GM23338 (cell line): ENCODE measurements at regions not wholly inside any gene's neighbourhood (a gene's known extent, or its start where the extent isn't known, plus 50 kb on each side); places are given as distances from the start of the nearest gene placed in this dataset.

Experiments
- EZH2 ChIP-seq: fragments of 200-600 bp; sonication (generic); IDR thresholded peaks from one replicate; pipeline ENCODE4 v1.8.0; 2017; ENCODE audit warnings: antibody characterized with exemption, mild to moderate bottlenecking, low read depth; ENCODE audit not compliant: unreplicated experiment
- EZH2phosphoT487 ChIP-seq: fragments of 200-600 bp; sonication (generic); IDR thresholded peaks from one replicate; pipeline ENCODE4 v1.8.1; 2018; ENCODE audit warnings: antibody characterized with exemption; ENCODE audit not compliant: unreplicated experiment
- JUNB ChIP-seq: IDR thresholded peaks from one replicate; pipeline ENCODE4 v1.6.1; 2016; ENCODE audit warnings: antibody characterized with exemption; ENCODE audit not compliant: unreplicated experiment
- NANOG ChIP-seq: IDR thresholded peaks from 2 replicates; pipeline ENCODE4 v1.6.1; 2016; ENCODE audit warnings: antibody characterized with exemption, borderline replicate concordance
- ZNF331 ChIP-seq: fragments of 250-450 bp; sonication (Bioruptor Pico); IDR thresholded peaks from 2 replicates; pipeline ENCODE4 v1.5.0; 2020; ENCODE audit warnings: low read depth, mild to moderate bottlenecking, moderate library complexity
- TF ChIP-seq, protein P1 (sequence below): fragments of 250-450 bp; sonication (Bioruptor Pico); IDR thresholded peaks from 2 replicates; pipeline ENCODE4 v1.5.0; 2020; ENCODE audit warnings: mild to moderate bottlenecking, moderate library complexity
- TF ChIP-seq, protein P2 (sequence below): IDR thresholded peaks from one replicate; pipeline ENCODE4 v1.6.1; 2018; ENCODE audit warnings: antibody characterized with exemption; ENCODE audit not compliant: unreplicated experiment
- TF ChIP-seq, protein P3 (sequence below), 2 experiments: fragments of 200-600 bp in 1 of 2; sonication (generic) in 1 of 2; conservative IDR thresholded peaks; 2 replicates each; pipeline versions ENCODE4 v1.5.1 to v1.6.1; 2016 to 2017; ENCODE audit warnings: antibody characterized with exemption in 2 of 2, low read depth in 2 of 2, mild to moderate bottlenecking in 2 of 2, moderate library complexity in 1 of 2

DNA sequence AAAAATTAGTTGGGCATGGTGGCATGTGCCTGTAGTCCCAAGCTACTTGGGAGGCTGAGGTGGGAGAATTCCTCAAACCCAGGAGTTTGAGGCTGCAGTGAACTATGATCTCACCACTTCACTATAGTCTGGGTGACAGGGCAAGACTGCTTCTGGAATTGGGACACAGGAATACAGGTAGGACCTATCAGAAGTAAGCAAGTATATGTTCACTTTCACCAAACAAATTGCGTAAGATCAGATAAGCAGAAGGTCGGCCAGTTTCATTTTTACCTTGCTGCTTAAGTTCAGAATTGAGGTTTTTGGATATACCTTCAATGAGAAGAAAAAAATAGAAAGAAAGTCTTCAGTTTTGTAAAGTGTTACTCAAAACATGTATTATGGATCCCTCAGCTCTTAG is 171.7 kb downstream of the MAT2B start (continued):
- TF ChIP-seq, protein P1, sequence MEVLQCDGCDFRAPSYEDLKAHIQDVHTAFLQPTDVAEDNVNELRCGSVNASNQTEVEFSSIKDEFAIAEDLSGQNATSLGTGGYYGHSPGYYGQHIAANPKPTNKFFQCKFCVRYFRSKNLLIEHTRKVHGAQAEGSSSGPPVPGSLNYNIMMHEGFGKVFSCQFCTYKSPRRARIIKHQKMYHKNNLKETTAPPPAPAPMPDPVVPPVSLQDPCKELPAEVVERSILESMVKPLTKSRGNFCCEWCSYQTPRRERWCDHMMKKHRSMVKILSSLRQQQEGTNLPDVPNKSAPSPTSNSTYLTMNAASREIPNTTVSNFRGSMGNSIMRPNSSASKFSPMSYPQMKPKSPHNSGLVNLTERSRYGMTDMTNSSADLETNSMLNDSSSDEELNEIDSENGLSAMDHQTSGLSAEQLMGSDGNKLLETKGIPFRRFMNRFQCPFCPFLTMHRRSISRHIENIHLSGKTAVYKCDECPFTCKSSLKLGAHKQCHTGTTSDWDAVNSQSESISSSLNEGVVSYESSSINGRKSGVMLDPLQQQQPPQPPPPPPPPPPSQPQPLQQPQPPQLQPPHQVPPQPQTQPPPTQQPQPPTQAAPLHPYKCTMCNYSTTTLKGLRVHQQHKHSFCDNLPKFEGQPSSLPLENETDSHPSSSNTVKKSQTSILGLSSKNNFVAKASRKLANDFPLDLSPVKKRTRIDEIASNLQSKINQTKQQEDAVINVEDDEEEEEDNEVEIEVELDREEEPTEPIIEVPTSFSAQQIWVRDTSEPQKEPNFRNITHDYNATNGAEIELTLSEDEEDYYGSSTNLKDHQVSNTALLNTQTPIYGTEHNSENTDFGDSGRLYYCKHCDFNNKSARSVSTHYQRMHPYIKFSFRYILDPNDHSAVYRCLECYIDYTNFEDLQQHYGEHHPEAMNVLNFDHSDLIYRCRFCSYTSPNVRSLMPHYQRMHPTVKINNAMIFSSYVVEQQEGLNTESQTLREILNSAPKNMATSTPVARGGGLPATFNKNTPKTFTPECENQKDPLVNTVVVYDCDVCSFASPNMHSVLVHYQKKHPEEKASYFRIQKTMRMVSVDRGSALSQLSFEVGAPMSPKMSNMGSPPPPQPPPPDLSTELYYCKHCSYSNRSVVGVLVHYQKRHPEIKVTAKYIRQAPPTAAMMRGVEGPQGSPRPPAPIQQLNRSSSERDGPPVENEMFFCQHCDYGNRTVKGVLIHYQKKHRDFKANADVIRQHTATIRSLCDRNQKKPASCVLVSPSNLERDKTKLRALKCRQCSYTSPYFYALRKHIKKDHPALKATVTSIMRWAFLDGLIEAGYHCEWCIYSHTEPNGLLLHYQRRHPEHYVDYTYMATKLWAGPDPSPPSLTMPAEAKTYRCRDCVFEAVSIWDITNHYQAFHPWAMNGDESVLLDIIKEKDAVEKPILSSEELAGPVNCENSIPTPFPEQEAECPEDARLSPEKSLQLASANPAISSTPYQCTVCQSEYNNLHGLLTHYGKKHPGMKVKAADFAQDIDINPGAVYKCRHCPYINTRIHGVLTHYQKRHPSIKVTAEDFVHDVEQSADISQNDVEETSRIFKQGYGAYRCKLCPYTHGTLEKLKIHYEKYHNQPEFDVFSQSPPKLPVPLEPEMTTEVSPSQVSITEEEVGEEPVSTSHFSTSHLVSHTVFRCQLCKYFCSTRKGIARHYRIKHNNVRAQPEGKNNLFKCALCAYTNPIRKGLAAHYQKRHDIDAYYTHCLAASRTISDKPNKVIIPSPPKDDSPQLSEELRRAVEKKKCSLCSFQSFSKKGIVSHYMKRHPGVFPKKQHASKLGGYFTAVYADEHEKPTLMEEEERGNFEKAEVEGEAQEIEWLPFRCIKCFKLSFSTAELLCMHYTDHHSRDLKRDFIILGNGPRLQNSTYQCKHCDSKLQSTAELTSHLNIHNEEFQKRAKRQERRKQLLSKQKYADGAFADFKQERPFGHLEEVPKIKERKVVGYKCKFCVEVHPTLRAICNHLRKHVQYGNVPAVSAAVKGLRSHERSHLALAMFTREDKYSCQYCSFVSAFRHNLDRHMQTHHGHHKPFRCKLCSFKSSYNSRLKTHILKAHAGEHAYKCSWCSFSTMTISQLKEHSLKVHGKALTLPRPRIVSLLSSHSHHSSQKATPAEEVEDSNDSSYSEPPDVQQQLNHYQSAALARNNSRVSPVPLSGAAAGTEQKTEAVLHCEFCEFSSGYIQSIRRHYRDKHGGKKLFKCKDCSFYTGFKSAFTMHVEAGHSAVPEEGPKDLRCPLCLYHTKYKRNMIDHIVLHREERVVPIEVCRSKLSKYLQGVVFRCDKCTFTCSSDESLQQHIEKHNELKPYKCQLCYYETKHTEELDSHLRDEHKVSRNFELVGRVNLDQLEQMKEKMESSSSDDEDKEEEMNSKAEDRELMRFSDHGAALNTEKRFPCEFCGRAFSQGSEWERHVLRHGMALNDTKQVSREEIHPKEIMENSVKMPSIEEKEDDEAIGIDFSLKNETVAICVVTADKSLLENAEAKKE (CRISPR knock-in tag) = no peak
- TF ChIP-seq NANOG = no peak
- TF ChIP-seq EZH2phosphoT487 = no peak
- no peak for TF ChIP-seq EZH2
- no peak for TF ChIP-seq ZNF331
- TF ChIP-seq, protein P2, sequence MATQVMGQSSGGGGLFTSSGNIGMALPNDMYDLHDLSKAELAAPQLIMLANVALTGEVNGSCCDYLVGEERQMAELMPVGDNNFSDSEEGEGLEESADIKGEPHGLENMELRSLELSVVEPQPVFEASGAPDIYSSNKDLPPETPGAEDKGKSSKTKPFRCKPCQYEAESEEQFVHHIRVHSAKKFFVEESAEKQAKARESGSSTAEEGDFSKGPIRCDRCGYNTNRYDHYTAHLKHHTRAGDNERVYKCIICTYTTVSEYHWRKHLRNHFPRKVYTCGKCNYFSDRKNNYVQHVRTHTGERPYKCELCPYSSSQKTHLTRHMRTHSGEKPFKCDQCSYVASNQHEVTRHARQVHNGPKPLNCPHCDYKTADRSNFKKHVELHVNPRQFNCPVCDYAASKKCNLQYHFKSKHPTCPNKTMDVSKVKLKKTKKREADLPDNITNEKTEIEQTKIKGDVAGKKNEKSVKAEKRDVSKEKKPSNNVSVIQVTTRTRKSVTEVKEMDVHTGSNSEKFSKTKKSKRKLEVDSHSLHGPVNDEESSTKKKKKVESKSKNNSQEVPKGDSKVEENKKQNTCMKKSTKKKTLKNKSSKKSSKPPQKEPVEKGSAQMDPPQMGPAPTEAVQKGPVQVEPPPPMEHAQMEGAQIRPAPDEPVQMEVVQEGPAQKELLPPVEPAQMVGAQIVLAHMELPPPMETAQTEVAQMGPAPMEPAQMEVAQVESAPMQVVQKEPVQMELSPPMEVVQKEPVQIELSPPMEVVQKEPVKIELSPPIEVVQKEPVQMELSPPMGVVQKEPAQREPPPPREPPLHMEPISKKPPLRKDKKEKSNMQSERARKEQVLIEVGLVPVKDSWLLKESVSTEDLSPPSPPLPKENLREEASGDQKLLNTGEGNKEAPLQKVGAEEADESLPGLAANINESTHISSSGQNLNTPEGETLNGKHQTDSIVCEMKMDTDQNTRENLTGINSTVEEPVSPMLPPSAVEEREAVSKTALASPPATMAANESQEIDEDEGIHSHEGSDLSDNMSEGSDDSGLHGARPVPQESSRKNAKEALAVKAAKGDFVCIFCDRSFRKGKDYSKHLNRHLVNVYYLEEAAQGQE = no peak
- TF ChIP-seq JUNB = no peak
- TF ChIP-seq, protein P3, sequence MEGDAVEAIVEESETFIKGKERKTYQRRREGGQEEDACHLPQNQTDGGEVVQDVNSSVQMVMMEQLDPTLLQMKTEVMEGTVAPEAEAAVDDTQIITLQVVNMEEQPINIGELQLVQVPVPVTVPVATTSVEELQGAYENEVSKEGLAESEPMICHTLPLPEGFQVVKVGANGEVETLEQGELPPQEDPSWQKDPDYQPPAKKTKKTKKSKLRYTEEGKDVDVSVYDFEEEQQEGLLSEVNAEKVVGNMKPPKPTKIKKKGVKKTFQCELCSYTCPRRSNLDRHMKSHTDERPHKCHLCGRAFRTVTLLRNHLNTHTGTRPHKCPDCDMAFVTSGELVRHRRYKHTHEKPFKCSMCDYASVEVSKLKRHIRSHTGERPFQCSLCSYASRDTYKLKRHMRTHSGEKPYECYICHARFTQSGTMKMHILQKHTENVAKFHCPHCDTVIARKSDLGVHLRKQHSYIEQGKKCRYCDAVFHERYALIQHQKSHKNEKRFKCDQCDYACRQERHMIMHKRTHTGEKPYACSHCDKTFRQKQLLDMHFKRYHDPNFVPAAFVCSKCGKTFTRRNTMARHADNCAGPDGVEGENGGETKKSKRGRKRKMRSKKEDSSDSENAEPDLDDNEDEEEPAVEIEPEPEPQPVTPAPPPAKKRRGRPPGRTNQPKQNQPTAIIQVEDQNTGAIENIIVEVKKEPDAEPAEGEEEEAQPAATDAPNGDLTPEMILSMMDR (conservative IDR thresholded peaks at IDR 0.05; ENCODE audit: low read depth in 2 of 2) = no peak
